Cardiac fibroblast (primary cell): ENCODE measurements at regions not wholly inside any gene's neighbourhood (a gene's known extent, or its start where the extent isn't known, plus 50 kb on each side); places are given as distances from the start of the nearest gene placed in this dataset.

Experiments used
- DNase-seq, 2 donors: peaks; one replicate each; pipeline versions ENCODE4 v3.0.0 to v3.0.0-alpha.2; 2010; ENCODE audit warnings: low read depth in 2 of 2
- H3K4me3 ChIP-seq, 2 donors: replicated peaks in 1 of 2; 1 replicate in 1 of 2; 2 replicates in 1 of 2; pipeline ENCODE4 v1.5.1; 2011; ENCODE audit warnings: low read depth in 2 of 2, low read length in 2 of 2, mild to moderate bottlenecking in 2 of 2, moderate library complexity in 1 of 2
- CTCF ChIP-seq: IDR thresholded peaks from one replicate; pipeline ENCODE4 v1.5.1; 2011; ENCODE audit warnings: low read depth, mild to moderate bottlenecking, low read length, inconsistent platforms

GRCh38 chr15:94749811-94750617 lies 518.7 kb downstream of the MCTP2 start:
- no peak for TF ChIP-seq CTCF
- DNase-seq = no peak
- H3K4me3 ChIP-seq = no peak overlapping the region

- no peak for DNase-seq
- H3K4me3 ChIP-seq = no peak overlapping the region
- TF ChIP-seq CTCF = no peak
These were observed 529.0 kb downstream of the MCTP2 start for GRCh38 chr15:94760348-94760747.

- DNase-seq = no peak
- no peak for TF ChIP-seq CTCF
- H3K4me3 ChIP-seq = no peak overlapping the region
These were observed 530.2 kb downstream of the MCTP2 start for GRCh38 chr15:94761574-94761973.

GRCh38 chr15:94769089-94769488 lies 537.7 kb downstream of the MCTP2 start:
- no peak for TF ChIP-seq CTCF
- no peak for DNase-seq
- H3K4me3 ChIP-seq = no peak overlapping the region

- TF ChIP-seq CTCF = no peak
- H3K4me3 ChIP-seq = no peak overlapping the region
- DNase-seq = no peak
These were observed 538.8 kb downstream of the MCTP2 start for GRCh38 chr15:94770199-94770598.

GRCh38 chr15:94777037-94777436 lies 545.7 kb downstream of the MCTP2 start:
- DNase-seq = no peak
- no peak overlapping the region for H3K4me3 ChIP-seq
- TF ChIP-seq CTCF = no peak

GRCh38 chr15:94778840-94779239 lies 547.5 kb downstream of the MCTP2 start:
- no peak for TF ChIP-seq CTCF
- no peak for DNase-seq
- H3K4me3 ChIP-seq = no peak overlapping the region
